A549 (cell line): ENCODE measurements at regions not wholly inside any gene's neighbourhood (a gene's known extent, or its start where the extent isn't known, plus 50 kb on each side); places are given as distances from the start of the nearest gene placed in this dataset.

ENCODE experiments used
- CEBPB ChIP-seq, 2 experiments: fragments of >200 bp in 1 of 2; sonication (Bioruptor Twin) in 1 of 2; formaldehyde crosslinking in 1 of 2; IDR thresholded peaks; 2 replicates each; pipeline ENCODE4 v1.6.1; 2012 to 2016
- CTCF ChIP-seq: fragments of >200 bp; sonication (Bioruptor Twin); formaldehyde crosslinking; IDR thresholded peaks from 3 replicates; pipeline ENCODE4 v1.5.1; 2016
- E2F6 ChIP-seq: IDR thresholded peaks from 2 replicates; pipeline ENCODE4 v1.6.1; 2012; ENCODE audit warnings: low read depth, borderline replicate concordance
- HMGXB4 ChIP-seq: fragments of 250-450 bp; sonication (Bioruptor Pico); IDR thresholded peaks from 2 replicates; pipeline ENCODE4 v1.5.0; 2021; ENCODE audit warnings: mild to moderate bottlenecking, moderate library complexity, borderline replicate concordance
- KDM1A ChIP-seq: fragments of 200-600 bp; sonication (generic); IDR thresholded peaks from 2 replicates; pipeline ENCODE4 v1.6.1; 2016; ENCODE audit warnings: low read depth, mild to moderate bottlenecking
- MAFK ChIP-seq: fragments of 450-650 bp; IDR thresholded peaks from 2 replicates; pipeline ENCODE4 v1.6.1; 2014; ENCODE audit not compliant: partially characterized antibody
- MAX ChIP-seq: IDR thresholded peaks from 2 replicates; pipeline ENCODE4 v1.6.1; 2012
- POLR2A ChIP-seq: IDR thresholded peaks from 2 replicates; pipeline ENCODE4 v1.6.1; 2012; ENCODE audit warnings: mild to moderate bottlenecking, low read length
- RFX5 ChIP-seq: fragments of 450-650 bp; IDR thresholded peaks from 2 replicates; pipeline ENCODE4 v1.7.1; 2014; ENCODE audit warnings: antibody characterized with exemption, mild to moderate bottlenecking, moderate library complexity
- RNF2 ChIP-seq: fragments of 200-600 bp; sonication (generic); IDR thresholded peaks from 2 replicates; pipeline ENCODE4 v1.6.1; 2016; ENCODE audit warnings: low read depth, mild to moderate bottlenecking, antibody characterized with exemption, moderate library complexity, borderline replicate concordance

GRCh38 chr18:77482190-77483085 is 232.8 kb downstream of the GALR1 start:
- no peak for TF ChIP-seq POLR2A
- TF ChIP-seq CTCF = no peak
- TF ChIP-seq RNF2 = no peak
- TF ChIP-seq RFX5 = no peak
- TF ChIP-seq E2F6 = no peak
- no peak for TF ChIP-seq CEBPB (IDR thresholded peaks at IDR 0.05)
- no peak for TF ChIP-seq HMGXB4 (CRISPR knock-in tag)
- TF ChIP-seq MAFK = no peak
- TF ChIP-seq KDM1A = no peak
- TF ChIP-seq MAX = no peak
